SK-N-SH treated with all-trans-retinoic acid at 6 μM for 48 hours (cell line): ENCODE measurements at regions not wholly inside any gene's neighbourhood (a gene's known extent, or its start where the extent isn't known, plus 50 kb on each side); places are given as distances from the start of the nearest gene placed in this dataset.

Experiments
- ATAC-seq: fragments of 200-7000 bp; cut with Tn5 transposase; 3 replicates; pipeline ENCODE4 v1.9.1; 2020; ENCODE audit warnings: mild to moderate bottlenecking, moderate library complexity
- ARNTL ChIP-seq: fragments of 450-650 bp; formaldehyde crosslinking; IDR thresholded peaks from 2 replicates; pipeline ENCODE4 v1.5.0; 2020; ENCODE audit warnings: low read depth, mild to moderate bottlenecking, moderate library complexity, borderline replicate concordance
- BACH2 ChIP-seq: fragments of 250-450 bp; sonication (Bioruptor Pico); IDR thresholded peaks from 2 replicates; pipeline ENCODE4 v1.9.0; 2021; ENCODE audit warnings: mild to moderate bottlenecking, borderline replicate concordance
- CSDC2 ChIP-seq: fragments of 250-450 bp; sonication (Bioruptor Pico); IDR thresholded peaks from 2 replicates; pipeline ENCODE4 v1.5.0; 2020; ENCODE audit warnings: mild to moderate bottlenecking, moderate library complexity
- CSRNP3 ChIP-seq: fragments of 250-450 bp; sonication (Bioruptor Pico); IDR thresholded peaks from 2 replicates; pipeline ENCODE4 v1.5.1; 2021; ENCODE audit warnings: mild to moderate bottlenecking, moderate library complexity
- ESRRG ChIP-seq: fragments of 250-450 bp; sonication (Bioruptor Pico); IDR thresholded peaks from 2 replicates; pipeline ENCODE4 v1.6.1; 2021; ENCODE audit warnings: mild to moderate bottlenecking
- GLIS3 ChIP-seq: fragments of 250-450 bp; sonication (Bioruptor Pico); IDR thresholded peaks from 2 replicates; pipeline ENCODE4 v1.5.0; 2020; ENCODE audit warnings: mild to moderate bottlenecking, moderate library complexity
- ISL1 ChIP-seq: fragments of 250-450 bp; sonication (Bioruptor Pico); IDR thresholded peaks from 2 replicates; pipeline ENCODE4 v2.1.2; 2022; ENCODE audit warnings: mild to moderate bottlenecking, moderate library complexity
- OSR1 ChIP-seq: fragments of 250-450 bp; sonication (Bioruptor Pico); IDR thresholded peaks from 2 replicates; pipeline ENCODE4 v1.8.0; 2022; ENCODE audit warnings: moderate library complexity, mild to moderate bottlenecking, inconsistent platforms
- PPARA ChIP-seq: fragments of 250-450 bp; sonication (Bioruptor Pico); IDR thresholded peaks from 2 replicates; pipeline ENCODE4 v1.5.0; 2020; ENCODE audit warnings: mild to moderate bottlenecking, borderline replicate concordance
- RARB ChIP-seq: fragments of 250-450 bp; sonication (Bioruptor Pico); IDR thresholded peaks from 2 replicates; pipeline ENCODE4 v1.8.0; 2021; ENCODE audit warnings: mild to moderate bottlenecking, moderate library complexity
- SNAI2 ChIP-seq: fragments of 250-450 bp; sonication (Bioruptor Pico); IDR thresholded peaks from 2 replicates; pipeline ENCODE4 v1.5.0; 2020; ENCODE audit warnings: mild to moderate bottlenecking, moderate library complexity
- TCF4 ChIP-seq: fragments of 250-450 bp; sonication (Bioruptor Pico); IDR thresholded peaks from 2 replicates; pipeline ENCODE4 v1.8.0; 2021; ENCODE audit warnings: mild to moderate bottlenecking, moderate library complexity, borderline replicate concordance
- TOX ChIP-seq: fragments of 250-450 bp; sonication (Bioruptor Pico); IDR thresholded peaks from 2 replicates; pipeline ENCODE4 v1.8.0; 2021; ENCODE audit warnings: mild to moderate bottlenecking, moderate library complexity, borderline replicate concordance
- ZC3H10 ChIP-seq: fragments of 250-450 bp; sonication (Bioruptor Pico); IDR thresholded peaks from 2 replicates; pipeline ENCODE4 v1.5.1; 2021; ENCODE audit warnings: mild to moderate bottlenecking, moderate library complexity
- ZFP3 ChIP-seq: fragments of 250-450 bp; sonication (Bioruptor Pico); IDR thresholded peaks from 2 replicates; pipeline ENCODE4 v1.5.0; 2020; ENCODE audit warnings: mild to moderate bottlenecking, moderate library complexity
- ZFP30 ChIP-seq: fragments of 450-650 bp; formaldehyde crosslinking; IDR thresholded peaks from 2 replicates; pipeline ENCODE4 v1.5.0; 2022; ENCODE audit warnings: mild to moderate bottlenecking, moderate library complexity
- ZNF565 ChIP-seq: fragments of 450-650 bp; formaldehyde crosslinking; conservative IDR thresholded peaks from 2 replicates; pipeline ENCODE4 v1.5.0; 2020; ENCODE audit warnings: low read depth, mild to moderate bottlenecking, moderate library complexity
- ZNF70 ChIP-seq: fragments of 450-650 bp; formaldehyde crosslinking; IDR thresholded peaks from 2 replicates; pipeline ENCODE4 v1.5.0; 2020; ENCODE audit warnings: mild to moderate bottlenecking, moderate library complexity
- ZNF8 ChIP-seq: fragments of 450-650 bp; formaldehyde crosslinking; IDR thresholded peaks from 2 replicates; pipeline ENCODE4 v1.5.0; 2020; ENCODE audit warnings: mild to moderate bottlenecking, moderate library complexity
- TF ChIP-seq, protein P1 (sequence below): fragments of 250-450 bp; sonication (Bioruptor Pico); IDR thresholded peaks from 2 replicates; pipeline ENCODE4 v1.8.0; 2020; ENCODE audit warnings: mild to moderate bottlenecking, moderate library complexity, borderline replicate concordance
- TF ChIP-seq, protein P2 (sequence below): fragments of 250-450 bp; sonication (Bioruptor Pico); IDR thresholded peaks from 2 replicates; pipeline ENCODE4 v1.5.0; 2020; ENCODE audit warnings: mild to moderate bottlenecking, moderate library complexity
- TF ChIP-seq, protein P3 (sequence below): fragments of 250-450 bp; sonication (Bioruptor Pico); IDR thresholded peaks from 2 replicates; pipeline ENCODE4 v1.8.0; 2021; ENCODE audit warnings: low read depth, mild to moderate bottlenecking, moderate library complexity, borderline replicate concordance

DNA sequence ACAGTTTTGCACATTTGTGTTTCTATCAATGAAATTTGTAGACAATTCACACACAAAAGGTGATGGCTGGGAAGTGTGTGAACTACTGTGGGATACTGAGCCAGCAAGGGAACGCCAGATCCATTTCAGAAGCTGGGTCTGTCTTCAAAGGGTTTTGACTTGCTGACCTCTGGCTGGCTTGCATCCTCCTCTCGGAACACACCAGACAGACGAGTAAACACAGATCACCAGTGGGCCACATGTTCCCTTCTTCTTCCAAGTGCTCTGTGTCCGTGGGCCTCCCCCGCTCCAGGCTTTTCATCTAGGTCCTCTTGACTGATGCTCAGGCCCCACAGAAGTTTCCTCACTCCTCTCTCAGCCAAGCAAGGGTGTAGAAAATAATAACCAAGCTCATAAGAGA is 122.2 kb upstream of the OSR1 start:
- no peak for TF ChIP-seq ZNF565 (CRISPR knock-in tag)
- no peak for TF ChIP-seq ESRRG (CRISPR knock-in tag)
- TF ChIP-seq, protein P1, sequence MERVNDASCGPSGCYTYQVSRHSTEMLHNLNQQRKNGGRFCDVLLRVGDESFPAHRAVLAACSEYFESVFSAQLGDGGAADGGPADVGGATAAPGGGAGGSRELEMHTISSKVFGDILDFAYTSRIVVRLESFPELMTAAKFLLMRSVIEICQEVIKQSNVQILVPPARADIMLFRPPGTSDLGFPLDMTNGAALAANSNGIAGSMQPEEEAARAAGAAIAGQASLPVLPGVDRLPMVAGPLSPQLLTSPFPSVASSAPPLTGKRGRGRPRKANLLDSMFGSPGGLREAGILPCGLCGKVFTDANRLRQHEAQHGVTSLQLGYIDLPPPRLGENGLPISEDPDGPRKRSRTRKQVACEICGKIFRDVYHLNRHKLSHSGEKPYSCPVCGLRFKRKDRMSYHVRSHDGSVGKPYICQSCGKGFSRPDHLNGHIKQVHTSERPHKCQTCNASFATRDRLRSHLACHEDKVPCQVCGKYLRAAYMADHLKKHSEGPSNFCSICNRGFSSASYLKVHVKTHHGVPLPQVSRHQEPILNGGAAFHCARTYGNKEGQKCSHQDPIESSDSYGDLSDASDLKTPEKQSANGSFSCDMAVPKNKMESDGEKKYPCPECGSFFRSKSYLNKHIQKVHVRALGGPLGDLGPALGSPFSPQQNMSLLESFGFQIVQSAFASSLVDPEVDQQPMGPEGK (CRISPR knock-in tag) = no peak
- no peak for TF ChIP-seq CSDC2 (CRISPR knock-in tag)
- no peak for TF ChIP-seq ZNF70 (CRISPR knock-in tag)
- TF ChIP-seq ZFP3 (CRISPR knock-in tag) = no peak
- no peak for TF ChIP-seq TCF4
- no peak for TF ChIP-seq ZC3H10 (CRISPR knock-in tag)
- no peak for TF ChIP-seq OSR1 (CRISPR knock-in tag)
- TF ChIP-seq CSRNP3 (CRISPR knock-in tag) = no peak
- TF ChIP-seq ISL1 (CRISPR knock-in tag) = no peak
- TF ChIP-seq TOX = no peak
- no peak for TF ChIP-seq GLIS3 (CRISPR knock-in tag)
- TF ChIP-seq RARB (CRISPR knock-in tag) = no peak
- no peak for TF ChIP-seq ZFP30 (CRISPR knock-in tag)
- TF ChIP-seq, protein P2, sequence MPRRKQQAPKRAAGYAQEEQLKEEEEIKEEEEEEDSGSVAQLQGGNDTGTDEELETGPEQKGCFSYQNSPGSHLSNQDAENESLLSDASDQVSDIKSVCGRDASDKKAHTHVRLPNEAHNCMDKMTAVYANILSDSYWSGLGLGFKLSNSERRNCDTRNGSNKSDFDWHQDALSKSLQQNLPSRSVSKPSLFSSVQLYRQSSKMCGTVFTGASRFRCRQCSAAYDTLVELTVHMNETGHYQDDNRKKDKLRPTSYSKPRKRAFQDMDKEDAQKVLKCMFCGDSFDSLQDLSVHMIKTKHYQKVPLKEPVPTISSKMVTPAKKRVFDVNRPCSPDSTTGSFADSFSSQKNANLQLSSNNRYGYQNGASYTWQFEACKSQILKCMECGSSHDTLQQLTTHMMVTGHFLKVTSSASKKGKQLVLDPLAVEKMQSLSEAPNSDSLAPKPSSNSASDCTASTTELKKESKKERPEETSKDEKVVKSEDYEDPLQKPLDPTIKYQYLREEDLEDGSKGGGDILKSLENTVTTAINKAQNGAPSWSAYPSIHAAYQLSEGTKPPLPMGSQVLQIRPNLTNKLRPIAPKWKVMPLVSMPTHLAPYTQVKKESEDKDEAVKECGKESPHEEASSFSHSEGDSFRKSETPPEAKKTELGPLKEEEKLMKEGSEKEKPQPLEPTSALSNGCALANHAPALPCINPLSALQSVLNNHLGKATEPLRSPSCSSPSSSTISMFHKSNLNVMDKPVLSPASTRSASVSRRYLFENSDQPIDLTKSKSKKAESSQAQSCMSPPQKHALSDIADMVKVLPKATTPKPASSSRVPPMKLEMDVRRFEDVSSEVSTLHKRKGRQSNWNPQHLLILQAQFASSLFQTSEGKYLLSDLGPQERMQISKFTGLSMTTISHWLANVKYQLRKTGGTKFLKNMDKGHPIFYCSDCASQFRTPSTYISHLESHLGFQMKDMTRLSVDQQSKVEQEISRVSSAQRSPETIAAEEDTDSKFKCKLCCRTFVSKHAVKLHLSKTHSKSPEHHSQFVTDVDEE (CRISPR knock-in tag) = no peak
- TF ChIP-seq BACH2 (CRISPR knock-in tag) = no peak
- TF ChIP-seq, all 23 proteins: peak for 0

DNA sequence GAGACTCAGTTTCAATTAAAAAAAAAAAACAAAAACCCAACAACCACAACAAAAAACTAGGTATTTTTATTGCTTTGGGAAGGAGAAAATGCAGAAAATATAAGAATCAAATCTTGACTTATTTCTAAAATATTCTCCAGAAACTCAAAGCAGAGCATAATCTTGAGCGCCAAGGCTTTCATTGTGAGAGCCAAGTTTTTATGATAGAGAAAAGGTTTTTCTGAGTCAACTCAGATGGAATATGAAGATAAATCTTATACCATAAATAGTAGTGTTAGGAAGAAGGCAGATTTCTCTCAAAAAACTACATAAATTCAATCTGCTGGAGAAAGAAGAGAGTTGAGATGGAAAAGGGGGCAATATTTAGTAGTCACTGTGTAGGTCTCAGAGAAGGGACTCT is 121.2 kb upstream of the OSR1 start:
- ATAC-seq = no peak
- TF ChIP-seq ZC3H10 (CRISPR knock-in tag) (no peak), BACH2 (CRISPR knock-in tag) (no peak), ESRRG (CRISPR knock-in tag) (no peak), ISL1 (CRISPR knock-in tag) (no peak), ZFP30 (CRISPR knock-in tag) (no peak), ARNTL (CRISPR knock-in tag) (no peak), ZFP3 (CRISPR knock-in tag) (no peak), ZNF8 (CRISPR knock-in tag) (no peak), SNAI2 (CRISPR knock-in tag) (no peak), CSDC2 (CRISPR knock-in tag) (no peak), ZNF565 (CRISPR knock-in tag) (no peak), PPARA (CRISPR knock-in tag) (no peak), OSR1 (CRISPR knock-in tag) (no peak)
- TF ChIP-seq, protein P1 (CRISPR knock-in tag) = no peak
- TF ChIP-seq, protein P3, sequence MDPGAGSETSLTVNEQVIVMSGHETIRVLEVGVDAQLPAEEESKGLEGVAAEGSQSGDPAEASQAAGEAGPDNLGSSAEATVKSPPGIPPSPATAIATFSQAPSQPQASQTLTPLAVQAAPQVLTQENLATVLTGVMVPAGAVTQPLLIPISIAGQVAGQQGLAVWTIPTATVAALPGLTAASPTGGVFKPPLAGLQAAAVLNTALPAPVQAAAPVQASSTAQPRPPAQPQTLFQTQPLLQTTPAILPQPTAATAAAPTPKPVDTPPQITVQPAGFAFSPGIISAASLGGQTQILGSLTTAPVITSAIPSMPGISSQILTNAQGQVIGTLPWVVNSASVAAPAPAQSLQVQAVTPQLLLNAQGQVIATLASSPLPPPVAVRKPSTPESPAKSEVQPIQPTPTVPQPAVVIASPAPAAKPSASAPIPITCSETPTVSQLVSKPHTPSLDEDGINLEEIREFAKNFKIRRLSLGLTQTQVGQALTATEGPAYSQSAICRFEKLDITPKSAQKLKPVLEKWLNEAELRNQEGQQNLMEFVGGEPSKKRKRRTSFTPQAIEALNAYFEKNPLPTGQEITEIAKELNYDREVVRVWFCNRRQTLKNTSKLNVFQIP (CRISPR knock-in tag) = no peak
- TF ChIP-seq, all 23 proteins: peak for 0

More for the DNA sequence above, 122.2 kb upstream of the OSR1 start:
- ATAC-seq = no peak
